Activated CD8-positive, alpha-beta memory T cell treated with anti-CD3 and anti-CD28 coated beads for 48 hours (primary cell): ENCODE measurements at regions not wholly inside any gene's neighbourhood (a gene's known extent, or its start where the extent isn't known, plus 50 kb on each side); places are given as distances from the start of the nearest gene placed in this dataset.

Experiments used
- DNase-seq, 3 experiments: peaks; one replicate each; pipeline ENCODE4 v3.0.0-alpha.2; 2020; ENCODE audit warnings: low read depth in 2 of 3, low spot score in 2 of 3

DNA sequence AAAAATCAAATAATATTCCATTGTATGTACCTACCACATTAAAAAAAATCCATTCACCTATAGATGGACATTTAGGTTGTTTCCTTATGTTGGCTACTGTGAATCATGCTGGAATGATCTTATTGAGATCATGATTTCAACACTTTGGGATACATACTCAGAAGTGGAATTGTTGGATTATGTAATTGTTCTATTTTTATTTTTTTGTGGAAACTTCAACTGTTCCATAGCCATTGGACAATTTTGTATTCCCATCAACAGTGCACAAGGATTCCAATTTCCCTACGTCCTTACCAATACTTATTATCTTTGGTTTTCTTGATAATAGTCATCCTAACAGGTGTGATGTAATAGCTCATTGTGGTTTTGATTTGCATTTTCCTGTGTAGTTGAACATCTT is 834.0 kb downstream of the MAFB start:
- no peak for DNase-seq

DNA sequence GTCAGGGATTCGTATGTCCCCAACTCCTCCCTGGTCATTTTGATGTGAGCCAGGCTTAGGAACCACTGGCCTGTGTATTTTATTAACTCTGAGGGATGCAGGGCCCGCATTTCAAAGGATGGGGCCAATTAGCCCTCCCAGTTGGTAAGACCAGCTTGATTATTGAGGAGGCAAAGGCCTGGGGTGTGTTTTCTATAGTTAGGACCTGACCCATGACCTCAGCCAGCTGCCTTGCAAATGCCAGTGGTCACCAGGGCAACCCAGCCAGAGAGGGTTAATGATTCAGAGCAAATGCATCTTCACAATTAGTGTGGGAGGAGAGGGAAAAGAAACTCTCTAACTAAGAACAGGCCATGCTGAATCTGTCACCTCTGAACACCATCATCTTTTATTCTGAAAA is 835.4 kb downstream of the MAFB start:
- no peak for DNase-seq

- no peak for DNase-seq
Measured at GRCh38 chr20:39853050-39853449, 836.0 kb downstream of the MAFB start.

DNA sequence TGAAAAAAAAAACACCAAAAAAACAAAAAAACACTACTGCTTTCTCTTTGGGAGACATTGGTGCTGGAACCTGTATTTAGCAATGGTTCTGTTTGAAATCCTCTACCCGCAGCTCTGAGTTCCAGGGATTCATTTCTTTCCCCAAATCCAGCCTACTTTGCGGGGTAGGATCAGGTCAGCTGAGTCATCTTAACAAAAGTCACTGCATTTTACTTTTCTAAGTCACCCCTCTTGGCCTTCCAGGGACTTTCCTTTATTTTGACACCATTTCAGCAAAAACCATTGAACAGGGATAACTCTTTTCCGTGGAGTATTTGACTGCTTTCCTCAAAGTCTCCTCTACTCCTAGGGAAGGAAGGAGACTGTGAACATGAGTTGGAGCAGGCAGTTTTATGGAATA is 837.6 kb downstream of the MAFB start:
- no peak for DNase-seq

DNA sequence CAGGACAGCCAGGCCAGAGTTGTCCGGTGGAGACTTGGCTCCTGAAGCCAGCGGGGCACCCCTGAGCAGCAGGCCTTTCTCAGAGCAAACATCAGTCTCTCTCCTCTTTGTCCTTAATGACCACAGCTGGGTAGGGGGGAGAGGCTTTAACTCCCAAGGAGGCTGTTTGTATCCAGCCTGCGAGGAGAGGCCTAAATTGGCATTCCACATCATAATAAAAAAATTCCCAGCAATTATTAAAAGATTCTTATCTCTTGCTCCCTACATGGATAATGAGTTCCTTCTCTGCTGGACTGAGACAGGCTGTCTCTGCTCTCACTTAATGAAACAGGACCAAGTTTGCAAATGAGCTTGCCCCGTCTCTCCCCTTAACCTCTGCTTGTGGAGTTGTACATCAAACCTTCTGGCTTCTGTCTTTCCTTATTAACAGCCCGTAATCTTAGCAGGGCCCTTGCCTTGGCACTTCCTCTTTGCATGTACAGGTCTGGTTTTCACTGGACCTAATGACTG is 838.2 kb downstream of the MAFB start:
- DNase-seq = no peak

- no peak for DNase-seq
Measured at GRCh38 chr20:39850246-39850645, 838.8 kb downstream of the MAFB start.

DNA sequence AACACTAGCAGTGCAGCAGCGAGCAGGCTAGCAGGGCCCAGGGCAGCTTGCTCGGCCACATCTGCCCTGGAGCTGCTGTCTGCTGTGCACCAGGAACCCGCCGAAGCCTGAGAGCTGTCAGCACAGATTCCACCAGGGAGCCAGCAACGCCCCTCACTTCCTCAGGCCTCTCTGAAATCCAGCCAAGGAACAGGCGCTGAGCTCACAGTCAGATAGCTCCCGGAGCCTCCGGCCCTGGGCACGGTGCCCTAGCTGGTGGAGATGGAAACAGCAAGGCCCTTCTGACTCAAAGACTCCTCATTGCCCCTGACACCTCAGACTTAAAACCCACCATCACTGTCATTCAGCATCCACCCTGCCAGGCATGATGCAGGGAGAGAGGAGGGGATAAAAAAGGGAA is 839.4 kb downstream of the MAFB start:
- no peak for DNase-seq

DNA sequence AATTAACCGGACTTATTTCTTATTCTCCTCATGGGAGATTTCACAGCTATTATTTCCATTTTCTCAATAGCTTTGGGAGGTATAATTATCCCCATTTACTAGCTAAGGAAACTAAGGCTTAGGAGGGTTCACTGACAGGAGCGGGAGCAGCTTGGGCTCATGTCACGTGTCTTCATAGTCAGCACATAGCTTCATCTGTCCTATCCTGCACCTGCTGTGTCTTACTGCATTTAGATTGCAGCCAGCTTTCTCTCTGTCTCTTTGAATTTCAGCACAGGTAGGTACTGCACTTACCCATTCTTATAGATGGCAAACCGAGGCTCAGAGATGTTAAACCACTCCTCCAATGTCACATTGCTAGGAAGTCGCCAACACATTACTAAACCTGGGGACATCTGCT is 839.9 kb downstream of the MAFB start:
- DNase-seq = no peak

DNA sequence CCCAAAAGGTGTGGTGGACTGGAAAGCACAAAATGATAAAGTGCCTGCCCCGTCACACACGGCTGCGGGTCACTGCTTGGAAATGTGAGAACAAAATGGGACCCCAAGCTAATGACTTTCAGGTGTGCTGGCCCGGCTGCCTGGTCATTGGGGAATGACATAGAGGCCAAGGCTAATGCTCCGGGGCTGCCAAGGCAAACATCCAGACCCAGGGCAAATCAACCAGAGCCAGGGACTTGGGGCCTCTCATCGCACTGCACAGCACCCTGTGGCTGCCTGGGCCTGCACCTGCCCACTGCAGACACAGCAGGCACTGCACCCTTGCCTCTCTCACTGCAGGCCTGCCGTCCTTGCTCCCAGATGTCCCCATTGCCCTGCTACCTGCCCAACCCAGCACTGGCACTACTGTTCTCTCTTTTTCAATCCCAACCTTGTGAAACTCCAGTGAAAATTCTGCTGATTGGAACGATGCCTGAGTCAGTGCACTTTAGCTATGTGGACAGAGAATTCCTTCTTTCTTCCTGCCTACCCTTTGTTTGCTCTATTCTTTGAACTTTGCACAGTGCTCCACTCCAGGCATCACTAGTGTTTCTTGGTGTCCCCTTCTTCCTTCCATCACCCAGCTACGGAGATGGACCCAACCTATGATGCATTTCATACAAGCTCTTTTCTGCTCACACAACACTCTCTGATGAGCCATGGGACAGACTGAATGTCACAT is 849.5 kb downstream of the MAFB start:
- no peak for DNase-seq

DNA sequence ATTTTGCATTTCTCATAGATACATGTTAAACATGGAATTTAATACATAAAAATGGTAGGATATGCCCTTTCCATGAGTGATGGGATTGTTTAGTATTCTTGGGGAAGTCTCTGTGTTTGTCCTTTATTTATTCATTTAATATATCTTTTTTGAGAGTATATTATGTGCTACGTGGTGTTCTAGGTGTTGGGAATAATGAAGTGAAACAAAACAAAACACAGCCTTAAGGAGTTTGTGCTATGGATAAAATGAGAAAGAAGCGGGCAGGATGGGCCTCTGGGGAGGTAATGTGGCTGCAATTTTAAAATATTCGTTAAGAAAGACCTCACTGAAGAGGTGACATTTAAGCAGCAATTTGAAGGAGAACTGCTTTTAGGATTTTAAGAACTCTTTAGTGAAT is 851.5 kb downstream of the MAFB start:
- DNase-seq = no peak

GRCh38 chr20:39835130-39835842 is 853.8 kb downstream of the MAFB start:
- no peak for DNase-seq

DNA sequence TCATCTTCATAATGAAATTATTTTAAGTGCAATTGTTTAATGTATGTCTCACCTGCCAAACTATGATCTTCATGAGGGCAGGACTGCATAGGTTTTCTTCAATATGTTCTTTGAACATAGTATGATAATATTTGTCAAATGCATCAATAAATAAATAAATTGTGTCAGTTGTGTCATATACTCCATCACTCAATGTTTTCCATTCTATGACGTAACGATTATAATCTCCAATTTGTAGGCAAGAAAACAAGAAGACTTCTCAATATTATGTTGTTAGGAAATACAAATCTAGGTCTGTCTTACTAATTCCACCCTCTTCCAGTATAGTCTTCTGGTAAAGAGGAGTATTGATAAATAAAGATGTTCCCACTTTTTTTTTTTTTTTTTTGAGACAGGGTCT is 858.1 kb downstream of the MAFB start:
- no peak for DNase-seq

DNA sequence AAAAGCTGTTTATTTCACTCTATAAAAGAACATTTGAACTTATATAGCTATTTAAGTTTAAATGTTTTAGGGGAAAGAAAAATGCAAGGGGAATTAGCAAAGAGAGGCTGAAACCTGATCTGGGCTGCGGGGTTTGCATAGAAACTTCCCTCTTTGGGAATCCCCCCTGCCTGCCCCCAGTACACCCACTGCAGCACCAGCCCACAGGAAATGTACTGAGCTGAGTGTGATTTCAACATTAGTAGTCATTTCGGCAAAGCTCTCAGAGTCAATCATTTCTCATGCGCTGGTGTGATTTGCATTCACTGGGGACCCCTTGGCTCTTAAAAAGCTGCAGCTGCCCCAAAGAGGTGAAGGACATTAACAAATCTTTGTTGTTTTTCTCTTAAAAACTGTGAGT is 859.4 kb downstream of the MAFB start:
- DNase-seq = no peak

- DNase-seq = no peak
Measured at GRCh38 chr20:39829256-39829655, 859.8 kb downstream of the MAFB start.

DNA sequence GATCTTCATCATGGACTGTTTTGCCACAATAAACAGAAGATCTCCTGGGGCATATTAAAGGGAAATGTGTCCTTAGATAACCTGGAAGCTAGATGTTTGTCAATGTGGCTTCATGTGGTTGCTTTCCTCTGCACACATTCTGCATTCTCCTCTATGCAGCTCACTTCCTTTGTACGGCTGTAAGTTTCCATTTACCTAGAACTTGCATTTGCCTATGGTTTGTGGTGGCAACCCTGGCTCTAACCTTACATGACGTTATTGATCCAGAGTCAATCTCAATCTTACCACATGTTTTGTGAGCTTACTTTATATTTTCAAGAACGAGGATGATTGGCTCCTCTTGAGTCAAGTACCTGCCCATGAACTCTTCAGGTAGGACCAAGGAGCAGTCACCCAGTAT is 863.1 kb downstream of the MAFB start:
- DNase-seq = no peak

DNA sequence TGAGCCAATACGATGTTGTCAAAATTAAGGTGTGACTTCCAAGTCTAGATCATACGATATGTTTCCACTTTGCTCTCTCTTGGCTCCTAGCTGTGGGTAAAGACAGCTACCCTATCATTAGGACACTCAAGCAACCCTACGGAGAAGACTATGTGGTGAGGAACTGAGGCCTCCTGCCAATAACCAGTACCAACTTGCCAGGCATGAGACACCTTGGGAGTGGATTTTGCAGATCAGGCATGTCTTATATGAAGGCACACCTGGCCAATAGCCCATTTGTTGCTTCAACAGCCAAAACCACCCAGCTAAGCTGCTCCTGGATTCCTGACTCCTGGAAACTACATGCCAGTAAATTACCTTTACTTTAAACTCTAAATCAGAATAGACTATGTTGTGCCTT is 863.4 kb downstream of the DHX35 start:
- no peak for DNase-seq

DNA sequence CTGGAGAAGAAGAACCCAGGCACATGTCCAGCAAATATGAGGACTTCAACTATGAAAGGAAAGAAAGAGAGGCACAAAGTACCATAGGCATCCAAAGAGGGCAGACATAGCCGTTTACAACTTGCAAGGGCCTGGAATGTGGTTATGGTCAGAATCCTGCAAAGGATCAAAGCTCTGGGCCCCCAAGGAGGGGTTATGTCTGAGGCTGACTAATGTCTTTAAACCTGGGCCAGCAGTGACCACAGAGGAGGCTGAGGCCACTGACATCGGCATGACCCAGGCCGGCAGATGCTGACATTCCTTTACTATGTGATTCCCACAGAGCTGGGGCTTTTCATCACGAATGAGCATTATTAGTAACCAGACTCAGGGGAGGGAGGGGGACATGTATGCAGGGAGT is 861.1 kb downstream of the DHX35 start:
- DNase-seq = no peak

GRCh38 chr20:39822667-39823066 is 860.5 kb downstream of the DHX35 start:
- DNase-seq = no peak

DNA sequence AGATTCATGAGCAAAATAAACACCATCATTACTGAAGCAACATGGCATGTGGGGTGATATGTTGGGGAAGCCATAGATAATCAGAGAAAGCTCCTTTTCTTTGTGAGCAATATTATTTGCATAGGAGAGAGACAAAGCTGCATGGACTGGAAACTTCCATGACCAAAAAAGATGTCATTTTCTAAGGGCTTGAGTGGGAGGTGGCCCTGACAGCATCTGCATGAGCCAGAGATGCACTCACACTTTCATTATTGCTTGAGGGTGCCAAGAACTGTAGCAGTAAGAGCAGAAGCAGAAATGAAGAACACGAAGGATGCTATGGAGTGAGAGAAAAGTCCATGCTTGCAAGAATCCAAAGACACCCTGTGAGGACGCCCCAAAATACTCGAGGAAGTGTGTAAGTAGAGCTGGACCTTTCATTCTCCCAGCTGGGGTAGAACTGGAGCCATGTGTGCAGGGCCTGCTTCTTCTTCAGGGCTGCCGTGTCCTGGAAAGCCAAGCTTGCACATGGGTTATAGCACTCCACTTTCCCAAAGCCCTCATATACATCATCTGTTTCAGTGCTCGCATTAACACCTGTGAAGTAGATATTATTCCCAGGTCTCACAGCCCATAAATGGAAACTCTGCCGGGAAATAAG is 851.2 kb downstream of the DHX35 start:
- no peak for DNase-seq

DNA sequence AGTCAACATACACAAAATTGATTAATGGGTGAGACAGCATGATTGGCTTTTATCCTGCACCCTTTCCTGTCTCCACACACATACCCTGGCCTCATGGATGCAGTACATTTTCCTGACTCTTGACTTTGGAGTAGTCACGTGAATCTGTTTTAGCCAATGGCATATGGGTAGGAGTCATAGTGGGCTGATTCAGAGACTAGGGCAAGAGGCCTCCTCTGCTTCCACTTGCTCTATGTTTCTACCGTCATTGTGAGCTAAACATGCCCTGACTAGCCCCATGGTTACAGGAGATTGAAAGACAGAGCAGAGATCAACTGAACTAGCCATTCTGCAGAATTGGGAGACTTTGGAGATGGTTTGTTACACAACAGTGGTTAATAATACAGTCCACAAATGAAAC is 850.0 kb downstream of the DHX35 start:
- no peak for DNase-seq

DNA sequence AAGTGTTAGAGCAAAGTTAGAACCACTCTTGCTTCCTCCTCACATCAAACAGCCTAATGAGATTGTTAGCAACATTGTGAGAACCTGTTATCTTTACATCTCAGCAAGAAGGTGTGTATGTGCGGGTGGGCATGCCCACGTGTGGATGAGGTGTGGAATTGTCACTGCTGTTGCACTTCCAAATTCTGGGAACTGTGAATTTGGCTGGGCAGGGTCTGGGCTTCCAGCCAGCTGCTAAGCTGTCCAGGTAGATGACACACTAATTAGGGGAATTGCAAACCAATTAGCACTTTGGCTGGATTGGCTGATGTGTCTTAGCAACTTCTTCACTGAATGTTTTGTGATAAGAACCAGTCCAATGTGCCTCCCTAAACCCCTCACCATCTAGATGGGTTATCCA is 848.2 kb downstream of the DHX35 start:
- DNase-seq = no peak

DNA sequence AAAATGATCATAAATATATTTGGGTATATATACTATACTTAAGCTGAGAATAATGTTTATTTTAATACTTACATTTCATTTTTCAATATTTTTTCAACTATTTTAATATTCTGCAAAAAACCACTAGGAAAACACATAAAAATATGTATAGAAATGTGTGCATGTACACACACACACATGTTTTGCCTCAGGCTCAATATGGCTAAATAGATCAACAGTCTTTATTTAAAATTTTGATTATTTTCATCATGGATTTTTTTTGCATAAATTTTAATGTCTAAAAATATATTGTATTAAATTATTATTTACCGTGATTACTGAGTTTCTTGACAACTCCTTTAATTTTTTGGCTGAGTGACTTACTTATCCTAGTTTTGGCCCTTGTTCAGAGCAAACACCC is 846.5 kb downstream of the DHX35 start:
- DNase-seq = no peak
